Hippocampal formation (tissue), 2 donors: ENCODE measurements at regions not wholly inside any gene's neighbourhood (a gene's known extent, or its start where the extent isn't known, plus 50 kb on each side); places are given as distances from the start of the nearest gene placed in this dataset.

ENCODE experiments used
- DNase-seq, 2 donors: peaks; one replicate each; lab custom pipeline; 2025; lab: John Stamatoyannopoulos, UW

- no peak for DNase-seq
Measured at GRCh38 chr10:29026802-29027580, 261.9 kb upstream of the LYZL1 start.

GRCh38 chr10:29028486-29028885 is 260.4 kb upstream of the LYZL1 start:
- no peak for DNase-seq

GRCh38 chr10:29030900-29031299 is 258.0 kb upstream of the LYZL1 start:
- DNase-seq = no peak

DNA sequence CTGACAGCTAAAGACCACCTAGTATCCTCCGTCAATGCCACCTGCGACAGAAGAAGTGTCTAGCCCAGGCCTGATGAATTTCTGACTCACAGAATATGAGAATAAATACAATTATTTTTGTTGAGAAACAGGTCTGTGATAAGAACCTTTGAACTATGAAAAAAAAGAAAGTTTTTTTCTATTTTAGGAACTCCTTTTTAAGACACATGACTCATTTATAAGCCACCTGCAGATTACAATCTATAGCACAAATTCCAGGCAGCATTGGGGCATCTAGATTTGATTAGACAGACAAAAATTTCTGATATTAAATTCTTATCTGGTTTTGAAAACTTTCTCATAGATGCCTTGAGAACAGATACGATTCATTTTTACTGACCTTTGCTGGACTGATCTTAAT is 256.7 kb upstream of the LYZL1 start:
- DNase-seq = no peak

- no peak for DNase-seq
Measured at GRCh38 chr10:29033311-29033940, 255.4 kb upstream of the LYZL1 start.

DNA sequence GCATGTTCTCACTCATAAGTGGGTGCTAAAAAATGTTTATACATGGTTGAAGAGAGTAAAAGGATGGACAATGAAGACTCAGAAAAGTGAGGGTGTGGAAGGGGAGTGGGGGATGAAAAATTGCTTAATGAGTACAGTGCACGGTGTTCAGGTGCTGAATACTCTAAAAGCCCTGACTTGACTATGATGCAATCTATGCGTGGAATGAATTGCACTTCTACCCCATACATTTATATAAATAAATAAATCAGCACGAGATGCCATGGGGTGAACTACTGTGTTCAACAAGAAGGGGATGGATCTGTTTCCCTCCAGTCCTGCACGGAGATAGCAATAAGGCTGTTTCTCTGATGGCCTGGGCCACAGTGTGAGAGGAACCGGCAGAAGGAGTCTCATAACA is 254.3 kb upstream of the LYZL1 start:
- no peak for DNase-seq

GRCh38 chr10:29035721-29036120 is 253.1 kb upstream of the LYZL1 start:
- no peak for DNase-seq

DNA sequence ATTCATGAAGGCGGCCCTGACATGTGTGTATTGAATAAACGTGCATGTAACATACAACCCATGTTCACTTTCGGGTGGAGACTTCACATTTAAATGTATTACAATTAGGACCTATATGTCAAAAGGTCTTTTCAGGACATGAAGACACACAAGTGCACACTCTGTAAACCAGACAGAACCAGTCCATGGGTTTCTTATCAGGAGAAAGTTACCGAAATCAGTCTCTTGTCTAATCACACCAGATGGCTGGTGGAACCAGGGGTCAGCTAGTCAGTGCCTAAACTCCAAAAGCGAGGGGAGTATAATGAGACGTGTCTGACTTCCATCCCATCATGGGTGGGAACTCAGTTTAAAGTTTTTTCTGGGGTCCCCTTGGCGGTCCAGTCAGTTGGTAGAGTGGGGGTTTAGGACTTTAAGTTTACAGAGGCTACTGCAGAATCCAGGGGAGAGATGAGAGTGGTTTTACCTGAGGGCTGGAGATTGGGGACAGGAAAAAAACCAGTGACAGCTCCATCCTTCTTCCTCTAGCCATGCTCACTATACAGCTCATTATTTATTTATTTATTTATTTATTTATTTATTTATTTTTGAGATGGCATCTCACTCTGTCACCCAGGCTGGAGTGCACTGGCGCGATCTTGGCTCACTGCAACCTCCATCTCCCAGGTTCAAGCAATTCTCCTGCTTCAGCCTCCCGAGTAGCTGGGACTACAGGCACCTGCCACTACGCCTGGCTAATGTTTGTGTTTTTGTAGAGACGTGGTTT is 251.3 kb upstream of the LYZL1 start:
- DNase-seq = no peak

DNA sequence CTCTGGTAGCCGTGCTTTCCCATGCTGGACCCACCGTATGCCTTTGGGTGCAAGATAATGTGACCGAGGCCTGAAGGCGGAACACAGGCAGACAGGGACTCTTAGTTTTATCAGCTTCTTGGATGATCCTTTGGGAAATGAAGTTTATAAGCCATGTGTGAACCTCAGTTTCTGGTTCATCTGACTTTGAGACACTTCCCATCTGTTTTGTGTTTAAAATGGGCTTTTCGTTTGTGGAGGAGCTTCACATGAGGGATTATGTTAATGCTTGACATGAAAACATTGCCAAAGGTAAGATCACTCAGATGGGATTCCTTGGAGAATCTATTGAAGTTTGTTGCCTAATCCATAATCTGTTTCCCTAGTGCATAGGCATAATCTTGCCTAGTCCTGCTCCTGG is 249.8 kb upstream of the LYZL1 start:
- no peak for DNase-seq

GRCh38 chr10:29039677-29040189 is 249.1 kb upstream of the LYZL1 start:
- DNase-seq = no peak

GRCh38 chr10:29041616-29042015 is 247.3 kb upstream of the LYZL1 start:
- DNase-seq = no peak

DNA sequence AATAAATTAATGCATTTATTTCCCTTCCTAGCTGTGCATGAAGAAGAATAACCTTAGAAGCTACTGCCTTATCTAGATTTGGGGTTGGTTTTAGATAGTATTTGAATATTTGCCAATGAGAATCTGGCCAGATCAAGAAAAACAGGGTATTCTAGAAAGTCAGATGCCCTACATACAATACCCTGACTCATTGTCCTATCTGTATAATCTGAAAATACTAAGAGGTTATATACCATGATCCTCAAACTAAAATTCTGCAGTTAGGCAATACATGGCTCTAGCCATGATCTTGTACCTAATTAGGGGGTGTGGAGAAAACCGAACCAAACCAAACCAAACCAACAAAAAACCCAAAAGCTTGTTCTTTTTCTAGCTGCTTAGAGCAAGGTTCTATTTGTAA is 240.4 kb upstream of the LYZL1 start:
- DNase-seq = no peak

DNA sequence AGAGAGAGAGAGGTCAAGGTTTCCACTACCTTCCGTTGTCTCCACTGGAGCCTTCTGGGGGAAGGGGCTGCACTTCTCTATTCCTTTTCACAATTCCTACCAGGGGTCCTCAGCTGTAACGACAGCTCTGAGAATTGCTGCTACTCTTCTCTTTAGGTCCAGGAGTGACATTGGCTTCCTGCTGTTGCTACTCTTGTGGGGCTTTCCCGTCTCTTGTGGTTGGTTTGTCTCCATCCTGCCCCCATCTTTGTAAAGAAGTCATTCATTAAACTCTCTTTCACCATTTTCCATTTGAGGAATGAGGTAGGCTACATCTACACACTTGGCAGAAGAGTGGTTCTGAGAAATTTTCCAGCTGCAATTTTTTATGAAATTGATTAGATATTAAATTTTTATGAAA is 238.8 kb upstream of the LYZL1 start:
- DNase-seq = no peak

- no peak for DNase-seq
Measured at GRCh38 chr10:29055101-29055500, 233.8 kb upstream of the LYZL1 start.

- no peak for DNase-seq
Measured at GRCh38 chr10:29056729-29057128, 232.1 kb upstream of the LYZL1 start.

GRCh38 chr10:29057822-29058331 is 231.0 kb upstream of the LYZL1 start:
- no peak for DNase-seq

- DNase-seq = no peak
Measured at GRCh38 chr10:29063806-29064644, 224.8 kb upstream of the LYZL1 start.

DNA sequence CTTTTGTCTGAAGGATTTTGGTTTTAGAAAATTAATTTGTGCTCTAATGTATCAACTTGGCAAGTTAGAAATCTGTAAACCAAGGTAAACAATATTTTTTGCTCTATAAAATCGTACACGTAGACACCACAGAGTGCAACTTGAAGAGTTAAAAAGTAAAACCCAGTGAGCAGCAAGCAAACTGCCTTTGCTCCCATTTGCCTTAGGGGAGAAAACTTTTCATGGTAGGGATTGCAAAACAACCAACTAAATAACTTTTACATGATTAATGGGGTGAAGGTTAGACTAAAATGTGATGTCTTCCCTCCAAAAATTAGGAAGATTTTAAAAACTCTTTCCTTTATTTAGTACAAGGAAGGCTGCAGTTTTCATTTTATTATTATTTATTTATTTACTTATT is 224.2 kb upstream of the LYZL1 start:
- DNase-seq = no peak

GRCh38 chr10:29067161-29067560 is 221.7 kb upstream of the LYZL1 start:
- no peak for DNase-seq

DNA sequence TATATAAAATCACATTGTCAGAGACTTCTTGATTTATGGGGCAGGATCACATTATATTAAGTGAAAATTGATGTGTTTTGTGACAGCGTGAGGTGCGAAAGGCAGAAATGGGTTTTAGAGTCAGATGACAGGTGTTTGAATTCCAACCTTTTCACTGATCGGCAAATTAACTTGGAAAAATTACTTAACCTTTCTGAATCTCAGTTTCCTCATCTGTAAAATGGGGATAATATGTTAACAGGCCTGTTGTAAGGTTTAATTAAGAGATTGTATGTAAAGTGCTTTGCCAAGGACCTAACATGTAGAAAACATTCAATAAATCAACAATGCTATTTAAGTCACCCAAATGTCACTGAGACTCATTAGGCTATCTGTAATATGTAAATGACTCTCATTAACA is 221.2 kb upstream of the LYZL1 start:
- no peak for DNase-seq

DNA sequence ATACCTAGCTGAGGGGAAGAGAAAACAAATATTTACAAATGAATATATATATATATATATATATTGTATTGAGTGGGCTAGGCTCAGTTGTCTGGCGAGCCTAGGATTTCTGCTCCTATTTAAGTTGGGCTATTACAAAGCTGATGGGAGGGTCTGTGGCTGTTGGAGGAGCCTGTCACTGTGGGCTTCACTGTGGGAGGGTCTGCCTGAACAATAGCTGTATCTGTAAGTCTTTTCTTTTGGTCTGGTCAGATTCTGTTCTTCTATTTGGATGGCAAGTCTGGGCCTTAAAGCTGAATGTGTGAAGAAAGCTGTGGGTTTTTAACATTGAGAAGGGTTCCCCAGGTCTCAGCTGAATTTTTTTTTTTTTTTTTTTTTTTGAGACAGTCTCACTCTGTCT is 220.6 kb upstream of the LYZL1 start:
- DNase-seq = no peak

DNA sequence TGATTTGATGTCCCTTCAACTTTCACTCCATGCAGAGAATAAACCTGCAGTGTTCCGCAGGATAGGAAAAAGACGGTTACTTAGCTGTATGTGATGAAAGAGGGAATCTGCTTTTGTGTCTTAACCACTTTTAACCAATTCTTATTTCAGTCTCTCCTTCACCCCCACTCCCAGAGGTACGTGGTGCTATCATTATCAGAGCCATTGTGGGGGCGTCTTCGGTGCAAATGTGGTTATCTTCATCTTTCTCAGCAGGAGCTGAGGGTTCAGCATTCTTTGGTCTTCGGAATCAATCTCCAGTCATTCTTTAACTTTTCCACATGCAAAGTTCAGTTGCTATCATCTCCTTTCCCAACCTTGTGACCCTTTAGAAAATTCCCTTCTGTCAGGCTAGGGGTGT is 219.9 kb upstream of the LYZL1 start:
- DNase-seq = no peak
